ENCODE measurements at regions not wholly inside any gene's neighbourhood (a gene's known extent, or its start where the extent isn't known, plus 50 kb on each side); places are given as distances from the start of the nearest gene placed in this dataset.
"Not testable (repeated sequence)": the region's sequence is repeated elsewhere in the genome, so short reads cannot be mapped to it uniquely, and the experiment has no call there.

DNA sequence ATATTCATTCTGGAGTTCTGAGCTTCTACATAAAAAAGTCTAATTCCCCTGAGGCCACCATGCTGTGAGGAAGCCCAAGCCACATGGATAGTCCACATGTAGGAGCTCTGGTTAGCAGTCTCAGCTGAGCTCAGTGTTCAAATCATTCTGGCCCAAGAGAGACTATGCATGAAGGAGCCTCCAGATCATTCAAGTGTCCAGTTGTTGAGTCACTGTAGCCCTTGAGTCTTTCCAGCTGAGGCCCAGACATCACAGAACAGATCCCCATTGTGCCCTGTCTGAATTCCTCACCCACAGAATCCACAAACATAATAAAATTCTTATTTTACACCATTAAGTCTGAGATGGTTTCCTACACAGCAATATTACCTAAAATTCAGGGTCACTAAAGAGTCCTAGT lies 107.0 kb upstream of the NGF start:
- no peak for DNase-seq (ENCODE audit: low read depth)
- H3K4me3 ChIP-seq (ENCODE audit: low read depth, low read length), result no peak overlapping the region

DNA sequence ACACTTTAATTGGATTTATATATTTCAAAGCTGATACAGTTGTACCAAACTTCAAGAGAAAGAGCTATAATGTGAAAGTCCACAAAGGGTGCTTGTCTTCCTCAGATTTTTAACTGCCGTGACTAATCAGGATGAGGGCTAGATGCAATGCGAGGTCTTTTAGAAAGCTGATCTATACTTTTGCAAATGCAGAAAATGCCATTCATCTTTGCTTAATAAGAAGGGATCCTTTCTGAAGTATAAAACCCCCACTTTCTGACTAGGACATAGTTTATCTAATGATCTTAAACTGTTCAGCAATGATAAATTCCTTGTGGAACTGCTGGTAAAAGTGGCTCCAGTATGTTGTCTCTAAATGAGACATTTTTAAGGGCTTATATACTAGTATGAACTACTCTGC lies 102.7 kb upstream of the NGF start:
- H3K4me3 ChIP-seq (ENCODE audit: low read depth, low read length), result no peak overlapping the region
- TF ChIP-seq, protein P1, sequence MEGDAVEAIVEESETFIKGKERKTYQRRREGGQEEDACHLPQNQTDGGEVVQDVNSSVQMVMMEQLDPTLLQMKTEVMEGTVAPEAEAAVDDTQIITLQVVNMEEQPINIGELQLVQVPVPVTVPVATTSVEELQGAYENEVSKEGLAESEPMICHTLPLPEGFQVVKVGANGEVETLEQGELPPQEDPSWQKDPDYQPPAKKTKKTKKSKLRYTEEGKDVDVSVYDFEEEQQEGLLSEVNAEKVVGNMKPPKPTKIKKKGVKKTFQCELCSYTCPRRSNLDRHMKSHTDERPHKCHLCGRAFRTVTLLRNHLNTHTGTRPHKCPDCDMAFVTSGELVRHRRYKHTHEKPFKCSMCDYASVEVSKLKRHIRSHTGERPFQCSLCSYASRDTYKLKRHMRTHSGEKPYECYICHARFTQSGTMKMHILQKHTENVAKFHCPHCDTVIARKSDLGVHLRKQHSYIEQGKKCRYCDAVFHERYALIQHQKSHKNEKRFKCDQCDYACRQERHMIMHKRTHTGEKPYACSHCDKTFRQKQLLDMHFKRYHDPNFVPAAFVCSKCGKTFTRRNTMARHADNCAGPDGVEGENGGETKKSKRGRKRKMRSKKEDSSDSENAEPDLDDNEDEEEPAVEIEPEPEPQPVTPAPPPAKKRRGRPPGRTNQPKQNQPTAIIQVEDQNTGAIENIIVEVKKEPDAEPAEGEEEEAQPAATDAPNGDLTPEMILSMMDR (conservative IDR thresholded peaks at IDR 0.05; ENCODE audit: low read depth, low read length), result no peak
- no peak for DNase-seq (ENCODE audit: low read depth)

More for the DNA sequence above, 107.0 kb upstream of the NGF start:
- TF ChIP-seq, protein P1 (conservative IDR thresholded peaks at IDR 0.05; ENCODE audit: low read depth, low read length), result no peak

DNA sequence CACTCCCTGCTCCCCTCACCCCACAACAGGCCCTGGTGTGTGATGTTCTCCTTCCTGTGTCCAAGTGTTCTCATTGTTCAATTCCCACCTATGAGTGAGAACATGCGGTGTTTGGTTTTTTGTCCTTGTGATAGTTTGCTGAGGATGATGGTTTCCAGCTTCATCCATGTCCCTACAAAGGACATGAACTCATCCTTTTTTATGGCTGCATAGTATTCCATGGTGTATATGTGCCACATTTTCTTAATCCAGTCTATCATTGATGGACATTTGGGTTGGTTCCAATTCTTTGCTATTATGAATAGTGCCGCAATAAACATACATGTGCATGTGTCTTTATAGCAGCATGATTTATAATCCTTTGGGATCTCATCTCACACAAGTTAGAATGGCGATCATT lies 101.5 kb upstream of the NGF start:
- not testable (repeated sequence) for DNase-seq (ENCODE audit: low read depth); H3K4me3 ChIP-seq (ENCODE audit: low read depth, low read length)

DNA sequence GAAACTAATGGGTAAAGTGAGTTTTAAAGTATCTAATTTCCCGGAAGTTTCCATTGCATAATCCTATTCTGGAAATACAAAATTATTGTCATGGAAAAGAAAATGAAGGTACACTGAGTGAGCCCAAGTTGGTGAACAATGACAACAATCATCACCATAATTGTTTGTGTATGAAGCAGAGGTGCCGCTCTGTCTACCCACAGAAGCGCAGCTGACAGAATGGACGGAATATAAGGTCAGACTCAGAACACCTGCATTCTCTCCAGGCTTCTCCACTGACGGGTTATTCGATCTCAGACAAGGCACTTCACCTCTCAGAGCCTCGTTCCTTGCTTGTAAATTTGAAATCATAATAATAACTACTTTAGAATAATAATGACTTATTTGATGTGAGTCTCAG lies 99.1 kb upstream of the NGF start:
- H3K4me3 ChIP-seq (ENCODE audit: low read depth, low read length), result no peak overlapping the region
- TF ChIP-seq, protein P1 (conservative IDR thresholded peaks at IDR 0.05; ENCODE audit: low read depth, low read length), result no peak
- DNase-seq (ENCODE audit: low read depth), result no peak

DNA sequence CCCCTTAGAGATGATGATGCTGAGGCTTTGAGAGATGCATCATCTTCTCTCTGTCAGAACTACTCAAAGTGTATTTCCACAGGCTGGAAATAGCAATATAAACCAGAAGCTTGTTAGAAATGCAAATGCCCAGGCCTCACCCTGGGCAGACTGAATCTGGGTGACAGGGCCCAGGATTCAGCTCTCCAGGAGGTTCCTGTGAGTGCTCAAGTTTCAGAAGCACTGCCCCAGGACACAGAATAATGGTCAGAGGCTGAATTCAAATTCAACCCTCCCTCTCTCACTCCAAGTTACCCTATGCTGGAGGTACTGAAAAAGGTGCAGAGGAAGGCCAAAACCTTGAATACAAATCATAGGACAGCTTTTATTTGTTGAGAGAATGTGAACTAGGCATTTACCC lies 98.5 kb upstream of the NGF start:
- DNase-seq (ENCODE audit: low read depth), result no peak
- H3K4me3 ChIP-seq (ENCODE audit: low read depth, low read length), result no peak overlapping the region
- TF ChIP-seq, protein P1 (conservative IDR thresholded peaks at IDR 0.05; ENCODE audit: low read depth, low read length), result no peak

DNA sequence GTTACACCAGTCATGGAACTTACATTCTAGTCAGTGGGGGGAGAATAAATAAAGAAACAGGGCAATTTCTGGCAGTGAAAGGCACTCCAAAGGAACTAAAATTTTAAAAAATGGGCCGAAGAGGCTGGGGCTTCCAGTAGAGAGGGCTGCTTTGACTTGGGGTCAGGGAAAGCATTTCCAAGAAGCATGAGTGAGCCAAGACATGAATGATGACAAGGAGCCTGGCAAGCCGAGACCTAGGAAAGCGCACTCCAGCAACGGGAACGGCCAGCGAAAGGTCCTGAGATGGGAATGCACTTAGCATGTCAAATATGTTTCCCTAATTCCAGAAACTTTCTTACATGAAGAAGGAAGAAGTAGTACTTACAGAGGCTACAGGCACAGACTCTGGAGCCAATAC lies 95.4 kb upstream of the NGF start:
- TF ChIP-seq, protein P1 (conservative IDR thresholded peaks at IDR 0.05; ENCODE audit: low read depth, low read length), result no peak
- no peak overlapping the region for H3K4me3 ChIP-seq (ENCODE audit: low read depth, low read length)
- no peak for DNase-seq (ENCODE audit: low read depth)

DNA sequence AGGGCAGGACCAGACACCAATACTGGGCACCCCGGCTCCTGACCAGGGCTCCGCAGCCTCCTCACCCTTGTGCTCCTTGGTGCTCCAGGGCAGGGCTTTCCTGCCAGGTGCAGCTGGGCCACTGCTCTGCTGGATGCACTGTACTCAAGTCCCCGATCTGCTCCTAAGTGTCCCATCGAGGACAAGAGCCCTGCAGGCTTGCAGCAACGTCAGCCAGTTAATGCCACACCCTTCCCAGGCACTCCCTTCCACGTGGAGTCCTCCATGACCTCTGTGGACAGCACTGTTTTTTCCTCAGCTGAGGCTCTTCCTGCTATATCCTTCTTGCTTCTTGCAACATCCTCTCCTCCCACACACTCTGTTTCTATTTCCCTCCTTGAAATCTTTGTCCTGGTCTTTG lies 94.0 kb upstream of the NGF start:
- TF ChIP-seq, protein P1 (conservative IDR thresholded peaks at IDR 0.05; ENCODE audit: low read depth, low read length), result no peak
- no peak overlapping the region for H3K4me3 ChIP-seq (ENCODE audit: low read depth, low read length)
- DNase-seq (ENCODE audit: low read depth), result peak; percentile 72

All from choroid plexus epithelial cell (primary cell).